Gastrocnemius medialis (tissue), 4 donors: ENCODE measurements at regions not wholly inside any gene's neighbourhood (a gene's known extent, or its start where the extent isn't known, plus 50 kb on each side); places are given as distances from the start of the nearest gene placed in this dataset.

ENCODE experiments used
- ATAC-seq, 2 donors: fragments of 150-250 bp; one replicate each; pipeline ENCODE4 v1.9.1; 2016
- DNase-seq, 2 donors: peaks; one replicate each; pipeline ENCODE4 v3.0.0-alpha.2; 2019
- H3K27ac ChIP-seq, 4 donors: fragments of 200-600 bp; sonication (generic); 1 replicate in 1 of 4; 2 replicates in 3 of 4; pipeline ENCODE4 v1.5.1; 2016 to 2018; ENCODE audit warnings: mild to moderate bottlenecking in 2 of 4, moderate library complexity in 1 of 4
- H3K27me3 ChIP-seq, 3 donors: fragments of 200-600 bp; sonication (generic) in 2 of 3; 1 replicate in 1 of 3; 2 replicates in 2 of 3; pipeline versions ENCODE4 v1.5.1 to v1.6.0; 2016 to 2019; ENCODE audit warnings: mild to moderate bottlenecking in 1 of 3, moderate library complexity in 1 of 3
- H3K36me3 ChIP-seq, 2 donors: fragments of 200-600 bp; sonication (generic) in 1 of 2; one replicate each; pipeline ENCODE4 v1.5.1; 2017 to 2018
- H3K4me1 ChIP-seq, 2 donors: fragments of 200-600 bp; sonication (generic) in 1 of 2; one replicate each; pipeline ENCODE4 v1.5.1; 2016 to 2017; ENCODE audit warnings: mild to moderate bottlenecking in 2 of 2
- H3K4me3 ChIP-seq, 4 donors: fragments of 200-600 bp; sonication (generic) in 3 of 4; 1 replicate in 1 of 4; 2 replicates in 3 of 4; pipeline ENCODE4 v1.5.1; 2016 to 2019; ENCODE audit warnings: mild to moderate bottlenecking in 2 of 4
- H3K9me3 ChIP-seq, 3 donors: fragments of 200-600 bp; sonication (generic) in 2 of 3; 1 replicate in 1 of 3; 2 replicates in 2 of 3; pipeline ENCODE4 v1.5.1; 2016 to 2019
- CTCF ChIP-seq, 5 experiments: fragments of 450-650 bp in 3 of 5; fragments of 200-600 bp in 2 of 5; sonication (generic) in 2 of 5; IDR thresholded peaks in 4 of 5; conservative IDR thresholded peaks in 1 of 5; 1 replicate in 4 of 5; 2 replicates in 1 of 5; pipeline ENCODE4 v1.5.1; 2016 to 2019; ENCODE audit warnings: antibody characterized with exemption in 5 of 5, mild to moderate bottlenecking in 3 of 5, moderate library complexity in 3 of 5
- POLR2A ChIP-seq, 2 donors: fragments of 450-650 bp; IDR thresholded peaks; one replicate each; pipeline ENCODE4 v1.6.1; 2017; ENCODE audit warnings: antibody characterized with exemption in 2 of 2, mild to moderate bottlenecking in 2 of 2, moderate library complexity in 2 of 2
- in situ Hi-C, 4 donors: fragments of 200-750 bp; cut with MboI; loops; one replicate each; pipeline versions ENCODE4 v1.15.0 to v1.8.0; 2017; ENCODE audit warnings: low sequenced_read_pairs in 4 of 4
- intact Hi-C: fragments of 100-400 bp; cut with DNase I; formaldehyde crosslinking; loops from one replicate; pipeline ENCODE4 v1.15.1; 2023; ENCODE audit warnings: low total_unique reads

GRCh38 chr10:107767185-107767584 is 602.7 kb upstream of the SORCS1 start:
- no peaks in the 10 kb centered on the region for H3K36me3 ChIP-seq
- in situ Hi-C loops: no loop called here
- TF ChIP-seq CTCF (IDR thresholded peaks at IDR 0.05 in 4 of 5, conservative IDR thresholded peaks at IDR 0.05 in 1 of 5): no peak
- TF ChIP-seq POLR2A (IDR thresholded peaks at IDR 0.05): no peak
- no peaks in the 10 kb centered on the region for H3K27me3 ChIP-seq
- ATAC-seq: no peak
- no peaks in the 10 kb centered on the region for H3K9me3 ChIP-seq
- intact Hi-C loops: no loop called here
- no peaks in the 10 kb centered on the region for H3K4me1 ChIP-seq
- H3K4me3 ChIP-seq: no peak overlapping the region
- DNase-seq: no peak
- no peak overlapping the region for H3K27ac ChIP-seq

- Histone ChIP-seq H3K4me3 (no peak overlapping the region), H3K27me3 (no peaks in the 10 kb centered on the region), H3K4me1 (no peaks in the 10 kb centered on the region), H3K36me3 (no peaks in the 10 kb centered on the region), H3K27ac (no peak overlapping the region), H3K9me3 (no peaks in the 10 kb centered on the region)
- intact Hi-C loops: no loop called here
- no peak for ATAC-seq
- in situ Hi-C loops: no loop called here
- DNase-seq: no peak
- TF ChIP-seq CTCF (IDR thresholded peaks at IDR 0.05 in 4 of 5, conservative IDR thresholded peaks at IDR 0.05 in 1 of 5) (no peak), POLR2A (IDR thresholded peaks at IDR 0.05) (no peak)
Observed at GRCh38 chr10:107754814-107755213, 590.3 kb upstream of the SORCS1 start.

GRCh38 chr10:107749235-107749634 is 584.7 kb upstream of the SORCS1 start:
- H3K27me3 ChIP-seq: no peaks in the 10 kb centered on the region
- no peak overlapping the region for H3K4me3 ChIP-seq
- no peaks in the 10 kb centered on the region for H3K36me3 ChIP-seq
- ATAC-seq (no peak), DNase-seq (no peak)
- in situ Hi-C loops (no loop called here), intact Hi-C loops (no loop called here)
- H3K4me1 ChIP-seq: no peaks in the 10 kb centered on the region
- H3K27ac ChIP-seq: no peak overlapping the region
- H3K9me3 ChIP-seq: no peaks in the 10 kb centered on the region
- TF ChIP-seq CTCF (IDR thresholded peaks at IDR 0.05 in 4 of 5, conservative IDR thresholded peaks at IDR 0.05 in 1 of 5) (no peak), POLR2A (IDR thresholded peaks at IDR 0.05) (no peak)

GRCh38 chr10:107747851-107748250 is 583.3 kb upstream of the SORCS1 start:
- no peak for TF ChIP-seq POLR2A (IDR thresholded peaks at IDR 0.05)
- TF ChIP-seq CTCF (IDR thresholded peaks at IDR 0.05 in 4 of 5, conservative IDR thresholded peaks at IDR 0.05 in 1 of 5): no peak
- H3K9me3 ChIP-seq: no peaks in the 10 kb centered on the region
- no peaks in the 10 kb centered on the region for H3K36me3 ChIP-seq
- in situ Hi-C loops (no loop called here), intact Hi-C loops (no loop called here)
- no peaks in the 10 kb centered on the region for H3K27me3 ChIP-seq
- no peak overlapping the region for H3K27ac ChIP-seq
- ATAC-seq (no peak), DNase-seq (no peak)
- H3K4me3 ChIP-seq: no peak overlapping the region
- no peaks in the 10 kb centered on the region for H3K4me1 ChIP-seq

- no peaks in the 10 kb centered on the region for H3K9me3 ChIP-seq
- H3K27me3 ChIP-seq: no peaks in the 10 kb centered on the region
- no peak for DNase-seq
- H3K36me3 ChIP-seq: no peaks in the 10 kb centered on the region
- no peaks in the 10 kb centered on the region for H3K4me1 ChIP-seq
- no peak overlapping the region for H3K27ac ChIP-seq
- no peak for TF ChIP-seq CTCF (IDR thresholded peaks at IDR 0.05 in 4 of 5, conservative IDR thresholded peaks at IDR 0.05 in 1 of 5)
- no peak for TF ChIP-seq POLR2A (IDR thresholded peaks at IDR 0.05)
- in situ Hi-C loops: no loop called here
- no peak for ATAC-seq
- H3K4me3 ChIP-seq: no peak overlapping the region
- intact Hi-C loops: no loop called here
Observed at GRCh38 chr10:107741971-107742370, 577.5 kb upstream of the SORCS1 start.
